ENCODE measurements at regions not wholly inside any gene's neighbourhood (a gene's known extent, or its start where the extent isn't known, plus 50 kb on each side); places are given as distances from the start of the nearest gene placed in this dataset.
A peak's percentile ranks its signal among the peaks of the same experiment; 100 is the strongest.

- no peak for TF ChIP-seq KAT8 (IDR thresholded peaks at IDR 0.05; ENCODE audit: low read depth)
Observed at GRCh38 chr2:215777465-215778044, 235.8 kb downstream of the MREG start (continued).

GRCh38 chr2:215775106-215775505 lies 238.2 kb downstream of the MREG start:
- ChIA-PET CTCF (ENCODE audit: low intra/inter-chr PET ratio) (no interaction called here), POLR2A (no interaction called here)
- no peak for FAIRE-seq
- no peak for ATAC-seq
- no peak for DNase-seq (ENCODE audit: extremely low read depth in 1 of 4, low spot score in 3 of 4)
- no peak for TF ChIP-seq RNF219 (CRISPR knock-in tag; IDR thresholded peaks at IDR 0.05)
- peak; percentile 27; the same call in 1 of the 2 replicates for TF ChIP-seq CEBPB (tag; IDR thresholded peaks at IDR 0.05)
- no peaks in the 10 kb centered on the region for H3K36me3 ChIP-seq (ENCODE audit: control insufficient read depth, insufficient read depth, low read length)
- no peak overlapping the region for H3K9ac ChIP-seq (ENCODE audit: insufficient read depth in 1 of 2, low read depth in 2 of 2, low read length in 2 of 2)
- H4K20me1 ChIP-seq (replicated peaks; ENCODE audit: control insufficient read depth, insufficient read depth, low read length) = no peaks in the 10 kb centered on the region
- H3K9me1 ChIP-seq (ENCODE audit: control insufficient read depth, insufficient read depth, low read length) = no peaks in the 10 kb centered on the region
- H3K4me2 ChIP-seq (ENCODE audit: insufficient read depth, low read length) = no peak overlapping the region
- BruUV-seq (replicated peaks) = no TSS peak
- no peaks in the 10 kb centered on the region for H3K9me3 ChIP-seq (replicated peaks; ENCODE audit: control insufficient read depth, insufficient read depth, low read depth, low read length)
- intact Hi-C loops (cut with micrococcal nuclease) (no loop called here), in situ Hi-C loops (cut with MboI) (no loop called here)
- peaks cover 3 to 38% of the 10 kb centered on the region in 2 experiments for H3K4me1 ChIP-seq (replicated peaks in 1 of 2; ENCODE audit: control insufficient read depth in 2 of 2, insufficient read depth in 2 of 2, low read length in 2 of 2)
- no peak overlapping the region for H3K4me3 ChIP-seq
- 42% methylated on average over 4 of the region's 4 CpGs for WGBS (ENCODE audit: insufficient coverage, low coverage, missing lambda C conversion rate)
- no peaks in the 10 kb centered on the region for H3K27me3 ChIP-seq (ENCODE audit: control insufficient read depth in 2 of 2, insufficient read depth in 2 of 2, low read length in 2 of 2)
- H2AFZ ChIP-seq (ENCODE audit: low read depth, low read length) = no peak overlapping the region
- H3K79me2 ChIP-seq (ENCODE audit: control insufficient read depth, insufficient read depth, low read length) = no peaks in the 10 kb centered on the region
- H3K27ac ChIP-seq (ENCODE audit: extremely low read depth, low read depth, low read length) = no peak overlapping the region
